C4-2B (cell line): ENCODE measurements at regions not wholly inside any gene's neighbourhood (a gene's known extent, or its start where the extent isn't known, plus 50 kb on each side); places are given as distances from the start of the nearest gene placed in this dataset.

Experiments
- H3K27ac ChIP-seq: fragments of 450-650 bp; 2 replicates; pipeline ENCODE4 v1.5.1; 2017
- ZFX ChIP-seq: fragments of 450-650 bp; IDR thresholded peaks from 2 replicates; pipeline ENCODE4 v1.6.1; 2017
- TF ChIP-seq, protein P1 (sequence below): fragments of 450-650 bp; conservative IDR thresholded peaks from 2 replicates; pipeline ENCODE4 v1.5.1; 2017; ENCODE audit warnings: mild to moderate bottlenecking

DNA sequence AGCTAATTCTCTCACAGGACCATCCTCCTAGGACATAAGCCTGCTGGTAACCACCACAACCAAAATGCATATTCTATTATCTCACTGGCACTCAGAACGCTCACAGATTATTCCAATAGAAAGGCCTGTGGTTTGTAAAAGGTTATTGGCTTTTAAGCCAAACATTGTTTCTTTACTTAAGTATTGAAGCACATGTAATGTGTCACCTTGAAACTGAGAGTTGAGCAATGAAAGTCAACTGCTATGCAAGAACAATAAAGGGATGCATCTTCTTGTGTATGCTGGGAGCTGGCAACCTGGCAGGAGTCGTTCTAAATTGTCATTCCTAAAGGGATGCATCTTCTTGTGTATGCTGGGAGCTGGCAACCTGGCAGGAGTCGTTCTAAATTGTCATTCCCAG is 298.6 kb upstream of the DNAJC19 start:
- H3K27ac ChIP-seq: no peak overlapping the region
- TF ChIP-seq ZFX: no peak
- TF ChIP-seq, protein P1, sequence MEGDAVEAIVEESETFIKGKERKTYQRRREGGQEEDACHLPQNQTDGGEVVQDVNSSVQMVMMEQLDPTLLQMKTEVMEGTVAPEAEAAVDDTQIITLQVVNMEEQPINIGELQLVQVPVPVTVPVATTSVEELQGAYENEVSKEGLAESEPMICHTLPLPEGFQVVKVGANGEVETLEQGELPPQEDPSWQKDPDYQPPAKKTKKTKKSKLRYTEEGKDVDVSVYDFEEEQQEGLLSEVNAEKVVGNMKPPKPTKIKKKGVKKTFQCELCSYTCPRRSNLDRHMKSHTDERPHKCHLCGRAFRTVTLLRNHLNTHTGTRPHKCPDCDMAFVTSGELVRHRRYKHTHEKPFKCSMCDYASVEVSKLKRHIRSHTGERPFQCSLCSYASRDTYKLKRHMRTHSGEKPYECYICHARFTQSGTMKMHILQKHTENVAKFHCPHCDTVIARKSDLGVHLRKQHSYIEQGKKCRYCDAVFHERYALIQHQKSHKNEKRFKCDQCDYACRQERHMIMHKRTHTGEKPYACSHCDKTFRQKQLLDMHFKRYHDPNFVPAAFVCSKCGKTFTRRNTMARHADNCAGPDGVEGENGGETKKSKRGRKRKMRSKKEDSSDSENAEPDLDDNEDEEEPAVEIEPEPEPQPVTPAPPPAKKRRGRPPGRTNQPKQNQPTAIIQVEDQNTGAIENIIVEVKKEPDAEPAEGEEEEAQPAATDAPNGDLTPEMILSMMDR: no peak

DNA sequence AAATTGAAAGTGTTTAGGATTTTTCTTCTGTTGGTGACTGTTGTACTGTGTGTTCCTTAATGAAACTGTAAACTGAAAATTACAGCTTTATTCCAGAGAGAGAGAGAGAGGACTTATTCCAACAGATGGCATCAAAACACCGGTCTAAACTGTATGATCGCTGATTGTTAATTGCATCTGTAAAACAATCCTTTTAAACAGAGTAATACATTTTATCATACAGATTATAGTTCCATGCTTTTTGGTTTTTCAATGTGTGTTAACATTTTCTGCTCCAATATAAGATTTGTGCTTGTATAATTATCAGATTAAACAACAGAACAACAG is 289.7 kb upstream of the DNAJC19 start:
- no peak for TF ChIP-seq ZFX
- TF ChIP-seq, protein P1: no peak
- H3K27ac ChIP-seq: no peak overlapping the region

DNA sequence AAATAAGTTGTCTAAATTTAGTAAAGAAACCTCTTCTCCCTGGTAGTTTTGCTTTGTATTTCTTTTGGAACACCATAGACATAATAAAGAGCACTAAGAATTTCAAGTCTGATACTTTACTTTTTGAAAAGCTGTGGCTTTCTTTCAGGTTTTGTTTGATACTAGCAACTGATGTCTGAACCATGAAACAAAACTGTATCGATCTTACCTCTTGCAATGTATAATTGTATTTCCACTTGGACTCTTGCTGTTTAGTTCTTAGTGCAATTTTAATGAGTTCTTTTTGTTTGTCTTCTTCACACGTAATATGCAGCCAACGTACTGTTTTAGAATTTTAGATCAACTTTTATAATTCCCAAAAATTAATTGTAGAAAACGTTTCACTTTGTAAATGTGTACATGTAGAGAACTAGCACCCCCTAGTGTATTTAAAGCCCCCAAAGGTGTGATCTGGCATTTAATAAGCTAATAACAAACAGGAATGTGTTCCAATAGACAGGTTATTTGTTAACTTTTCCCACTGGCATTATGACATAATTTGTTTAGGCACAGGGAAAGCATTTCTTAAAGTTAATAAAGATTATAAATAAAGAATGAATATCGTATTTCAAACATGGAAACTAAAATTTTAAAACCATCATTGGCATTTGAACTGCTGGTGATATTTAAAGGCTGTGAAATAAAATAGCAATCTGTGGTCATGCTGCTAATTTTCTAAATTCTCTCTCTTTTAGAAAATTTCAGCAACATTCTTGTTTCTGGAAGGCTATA is 289.1 kb upstream of the DNAJC19 start:
- TF ChIP-seq, protein P1: peak; percentile 25
- no peak for TF ChIP-seq ZFX

DNA sequence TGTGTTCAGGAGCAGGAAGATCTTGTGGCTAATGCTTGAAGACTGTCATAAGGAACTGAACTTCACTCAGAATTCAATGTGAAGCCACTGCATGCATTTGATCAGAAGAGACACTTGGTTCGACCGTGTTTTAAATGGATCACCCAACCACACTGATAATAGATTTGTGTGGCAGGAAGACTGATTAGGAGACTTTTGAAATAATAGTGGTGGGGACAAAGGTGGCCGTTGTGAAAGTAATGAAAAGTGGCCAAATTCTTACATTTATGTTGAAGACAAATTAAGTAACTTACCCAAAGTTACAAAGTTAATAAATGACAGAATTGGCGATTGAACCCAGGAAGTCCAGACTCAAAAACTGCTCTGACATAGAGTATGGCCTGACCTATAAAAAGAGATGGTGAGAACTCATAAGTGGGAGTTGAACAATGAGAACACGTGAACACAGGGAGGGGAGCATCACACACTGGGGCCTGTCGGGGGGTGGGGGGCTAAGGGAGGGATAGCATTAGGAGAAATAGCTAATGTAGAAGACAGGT is 286.9 kb upstream of the DNAJC19 start:
- H3K27ac ChIP-seq: no peak overlapping the region
- TF ChIP-seq ZFX: no peak
- TF ChIP-seq, protein P1: no peak

More for the DNA sequence above, 289.1 kb upstream of the DNAJC19 start:
- no peak overlapping the region for H3K27ac ChIP-seq

DNA sequence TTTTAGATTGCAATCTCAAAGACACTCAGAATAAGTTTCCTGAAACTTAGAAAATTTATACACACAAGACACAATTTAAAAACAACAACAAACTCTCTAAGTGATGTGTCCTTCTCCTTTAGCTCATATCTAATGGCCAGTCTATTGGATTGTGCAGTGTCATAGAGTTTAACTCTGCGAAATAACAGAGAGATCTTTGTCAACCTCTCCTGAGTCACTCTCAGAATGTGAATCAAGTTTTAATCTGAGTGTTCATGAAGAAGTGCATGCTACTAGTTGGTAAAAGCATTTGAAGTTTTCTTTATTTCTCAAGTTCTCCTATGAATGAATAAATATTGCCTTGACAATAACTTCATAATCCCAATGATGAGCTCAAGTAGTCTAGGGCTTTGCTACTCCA is 284.5 kb upstream of the DNAJC19 start:
- no peak overlapping the region for H3K27ac ChIP-seq
- TF ChIP-seq, protein P1: no peak
- no peak for TF ChIP-seq ZFX

DNA sequence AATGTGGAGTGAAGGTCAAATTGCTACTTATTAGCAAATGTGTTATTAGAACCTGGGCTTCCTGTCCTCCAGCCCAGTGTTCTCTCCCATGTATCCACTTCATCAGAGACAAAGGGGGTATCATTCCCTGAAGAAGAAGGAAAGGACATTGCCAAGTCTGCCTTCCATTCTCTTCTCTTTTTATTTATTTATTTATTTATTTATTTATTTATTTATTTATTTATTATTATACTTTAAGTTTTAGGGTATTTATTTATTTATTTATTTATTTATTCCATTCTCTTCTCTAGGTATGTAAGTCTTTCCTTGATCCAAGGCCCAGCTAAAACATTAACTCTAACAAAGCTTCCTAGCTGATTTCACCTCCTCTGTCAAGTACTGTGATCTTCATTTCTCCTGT is 277.8 kb upstream of the DNAJC19 start:
- no peak overlapping the region for H3K27ac ChIP-seq
- no peak for TF ChIP-seq ZFX
- TF ChIP-seq, protein P1: no peak

DNA sequence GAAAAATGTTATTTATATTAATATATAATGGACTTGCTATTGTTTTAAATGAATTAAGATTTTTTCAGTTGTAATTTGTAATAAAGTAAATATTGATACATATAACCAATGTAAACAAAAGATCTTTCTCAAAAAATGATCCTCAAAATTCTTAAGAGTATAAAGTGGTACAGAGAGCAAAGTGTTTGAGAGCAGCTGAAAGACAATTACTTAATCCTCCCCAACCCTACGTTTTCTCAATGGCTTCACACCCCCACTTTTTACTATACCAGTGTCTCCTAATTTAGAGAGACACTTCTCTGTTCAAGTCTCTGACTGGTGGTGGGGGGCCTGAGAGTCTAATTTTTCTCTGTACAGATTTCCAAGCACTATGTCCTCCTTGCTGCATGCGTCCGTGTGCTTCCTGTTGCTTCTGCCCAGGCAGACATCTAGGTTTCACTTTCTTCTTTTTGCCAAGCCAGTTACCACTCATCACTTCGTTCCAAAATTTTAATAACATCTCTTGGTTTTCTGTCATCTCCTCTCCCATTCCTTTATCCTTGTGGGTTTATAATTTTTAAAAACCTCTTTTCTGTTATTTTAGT is 276.3 kb upstream of the DNAJC19 start:
- TF ChIP-seq, protein P1: no peak
- TF ChIP-seq ZFX: no peak
- no peak overlapping the region for H3K27ac ChIP-seq
